ENCODE measurements at regions not wholly inside any gene's neighbourhood (a gene's known extent, or its start where the extent isn't known, plus 50 kb on each side); places are given as distances from the start of the nearest gene placed in this dataset.

GRCh38 chr15:68497206-68497910 lies 65.4 kb upstream of the ITGA11 start:
- CTCF ChIA-PET, result no interaction called here
- intact Hi-C loops (cut with micrococcal nuclease; ENCODE audit: unreplicated experiment), result no loop called here
- BruUV-seq (replicated peaks), result no TSS peak
- Mint-ChIP-seq H3K36me3 (ENCODE audit: insufficient read depth, unreplicated experiment) (no peaks in the 10 kb centered on the region), H3K27ac (ENCODE audit: unreplicated experiment) (no peak overlapping the region), H3K4me3 (ENCODE audit: low read depth, unreplicated experiment) (no peak overlapping the region), H3K4me1 (ENCODE audit: low read depth, unreplicated experiment) (no peaks in the 10 kb centered on the region), H3K27me3 (ENCODE audit: unreplicated experiment) (peaks cover 85% of the 10 kb centered on the region), H3K9me3 (ENCODE audit: low read depth, unreplicated experiment) (no peaks in the 10 kb centered on the region)
- TF ChIP-seq, protein P1, sequence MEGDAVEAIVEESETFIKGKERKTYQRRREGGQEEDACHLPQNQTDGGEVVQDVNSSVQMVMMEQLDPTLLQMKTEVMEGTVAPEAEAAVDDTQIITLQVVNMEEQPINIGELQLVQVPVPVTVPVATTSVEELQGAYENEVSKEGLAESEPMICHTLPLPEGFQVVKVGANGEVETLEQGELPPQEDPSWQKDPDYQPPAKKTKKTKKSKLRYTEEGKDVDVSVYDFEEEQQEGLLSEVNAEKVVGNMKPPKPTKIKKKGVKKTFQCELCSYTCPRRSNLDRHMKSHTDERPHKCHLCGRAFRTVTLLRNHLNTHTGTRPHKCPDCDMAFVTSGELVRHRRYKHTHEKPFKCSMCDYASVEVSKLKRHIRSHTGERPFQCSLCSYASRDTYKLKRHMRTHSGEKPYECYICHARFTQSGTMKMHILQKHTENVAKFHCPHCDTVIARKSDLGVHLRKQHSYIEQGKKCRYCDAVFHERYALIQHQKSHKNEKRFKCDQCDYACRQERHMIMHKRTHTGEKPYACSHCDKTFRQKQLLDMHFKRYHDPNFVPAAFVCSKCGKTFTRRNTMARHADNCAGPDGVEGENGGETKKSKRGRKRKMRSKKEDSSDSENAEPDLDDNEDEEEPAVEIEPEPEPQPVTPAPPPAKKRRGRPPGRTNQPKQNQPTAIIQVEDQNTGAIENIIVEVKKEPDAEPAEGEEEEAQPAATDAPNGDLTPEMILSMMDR (IDR thresholded peaks at IDR 0.05; ENCODE audit: unreplicated experiment), result no peak
- DNase-seq, result no peak

GRCh38 chr15:68498076-68498475 lies 66.1 kb upstream of the ITGA11 start:
- TF ChIP-seq, protein P1 (IDR thresholded peaks at IDR 0.05; ENCODE audit: unreplicated experiment), result no peak
- no peaks in the 10 kb centered on the region for H3K9me3 Mint-ChIP-seq (ENCODE audit: low read depth, unreplicated experiment)
- H3K4me3 Mint-ChIP-seq (ENCODE audit: low read depth, unreplicated experiment), result no peak overlapping the region
- DNase-seq, result no peak
- intact Hi-C loops (cut with micrococcal nuclease; ENCODE audit: unreplicated experiment), result no loop called here
- H3K36me3 Mint-ChIP-seq (ENCODE audit: insufficient read depth, unreplicated experiment), result no peaks in the 10 kb centered on the region
- CTCF ChIA-PET, result interaction anchor here (0.6 kb wide), 1 partner anchor 551 kb away, joined by 6 read pairs; no protein-coding TSS in a partner anchor
- H3K4me1 Mint-ChIP-seq (ENCODE audit: low read depth, unreplicated experiment), result no peaks in the 10 kb centered on the region
- no peak overlapping the region for H3K27ac Mint-ChIP-seq (ENCODE audit: unreplicated experiment)
- no TSS peak for BruUV-seq (replicated peaks)
- peaks cover 84% of the 10 kb centered on the region for H3K27me3 Mint-ChIP-seq (ENCODE audit: unreplicated experiment)

DNA sequence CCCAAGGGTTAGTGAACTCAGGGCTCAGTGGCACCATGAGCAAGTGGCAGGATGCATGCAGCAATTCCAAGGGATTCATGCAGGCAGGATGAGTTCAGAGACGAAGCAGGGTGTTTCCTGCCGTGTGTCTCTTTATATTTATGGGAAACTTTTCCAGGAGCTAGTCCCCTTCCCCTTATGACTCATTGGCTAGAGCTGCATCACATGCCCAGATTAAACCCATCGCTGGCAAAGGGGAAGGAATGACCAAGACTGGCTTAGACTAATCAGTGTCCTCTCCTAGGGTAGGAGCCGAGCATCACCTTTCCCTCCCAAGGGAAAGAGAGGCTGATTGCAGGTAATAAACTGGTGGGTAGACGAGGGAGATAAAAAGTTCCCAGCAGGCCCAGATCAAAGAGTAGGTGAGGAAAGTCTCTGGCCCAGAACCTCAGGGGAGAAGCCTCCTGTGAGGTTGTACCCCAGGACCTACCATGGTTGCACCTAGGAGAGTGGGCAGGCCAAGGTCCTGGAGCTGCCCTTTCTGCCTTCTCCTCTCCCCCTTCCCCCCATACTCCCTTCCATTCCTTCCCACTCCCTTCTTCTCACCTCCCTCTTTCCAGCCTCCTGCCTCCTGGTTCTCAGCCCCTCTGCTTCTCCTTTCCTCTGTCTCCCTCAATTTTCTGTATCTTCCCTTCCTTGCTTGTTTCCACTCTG lies 67.8 kb upstream of the ITGA11 start:
- BruUV-seq (replicated peaks), result no TSS peak
- DNase-seq, result no peak
- Mint-ChIP-seq H3K27ac (ENCODE audit: unreplicated experiment) (no peak overlapping the region), H3K4me1 (ENCODE audit: low read depth, unreplicated experiment) (no peaks in the 10 kb centered on the region), H3K4me3 (ENCODE audit: low read depth, unreplicated experiment) (no peak overlapping the region), H3K27me3 (ENCODE audit: unreplicated experiment) (peaks cover 84% of the 10 kb centered on the region), H3K36me3 (ENCODE audit: insufficient read depth, unreplicated experiment) (no peaks in the 10 kb centered on the region), H3K9me3 (ENCODE audit: low read depth, unreplicated experiment) (no peaks in the 10 kb centered on the region)
- intact Hi-C loops (cut with micrococcal nuclease; ENCODE audit: unreplicated experiment), result no loop called here
- CTCF ChIA-PET, result no interaction called here
- TF ChIP-seq, protein P1 (IDR thresholded peaks at IDR 0.05; ENCODE audit: unreplicated experiment), result no peak

DNA sequence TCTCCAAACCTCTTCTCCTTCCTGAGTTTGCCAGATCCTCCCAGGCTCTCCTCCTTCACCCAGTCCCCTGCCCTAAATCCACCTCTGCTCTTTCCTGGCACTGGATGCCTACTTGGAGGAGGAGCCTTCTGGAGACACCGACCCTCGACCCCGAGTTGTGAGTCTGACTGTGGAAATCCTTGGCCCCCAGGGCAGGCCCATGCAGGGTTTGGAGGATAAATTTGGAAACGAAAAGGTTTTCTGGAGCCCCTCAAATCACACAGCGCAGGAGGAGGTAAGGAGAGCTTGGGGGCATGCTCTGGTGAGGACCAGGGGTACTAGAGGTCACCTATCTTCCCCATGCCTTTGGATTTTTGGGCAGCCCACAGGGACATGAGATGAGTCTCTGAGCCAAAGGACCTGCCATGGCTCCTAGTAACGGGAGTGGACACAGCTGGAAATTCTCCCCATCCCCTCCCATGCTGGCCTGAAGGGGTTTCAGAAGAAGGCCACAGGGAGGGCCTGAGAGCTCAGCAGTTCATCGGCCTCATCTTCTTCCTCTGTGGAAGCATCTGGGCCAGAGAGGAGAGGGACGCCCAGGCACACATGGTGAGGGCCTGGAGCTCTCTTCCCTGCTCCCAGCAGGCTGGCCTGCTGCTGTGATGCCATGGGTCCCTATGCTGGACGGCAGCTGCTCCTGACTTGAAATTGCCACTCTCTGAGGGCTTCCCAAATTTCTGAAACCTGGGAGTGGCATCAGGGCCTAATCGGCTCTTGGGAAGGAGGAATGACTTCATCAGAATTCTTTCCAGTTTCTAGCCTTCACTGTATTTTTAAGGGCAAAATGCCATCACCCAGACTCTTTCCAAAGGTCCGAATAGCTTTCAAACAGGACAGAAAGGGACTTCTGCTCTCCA lies 68.6 kb upstream of the ITGA11 start:
- peaks cover 84% of the 10 kb centered on the region for H3K27me3 Mint-ChIP-seq (ENCODE audit: unreplicated experiment)
- no TSS peak for BruUV-seq (replicated peaks)
- H3K4me3 Mint-ChIP-seq (ENCODE audit: low read depth, unreplicated experiment), result no peak overlapping the region
- CTCF ChIA-PET, result no interaction called here
- H3K9me3 Mint-ChIP-seq (ENCODE audit: low read depth, unreplicated experiment), result no peaks in the 10 kb centered on the region
- TF ChIP-seq, protein P1 (IDR thresholded peaks at IDR 0.05; ENCODE audit: unreplicated experiment), result no peak
- no peaks in the 10 kb centered on the region for H3K36me3 Mint-ChIP-seq (ENCODE audit: insufficient read depth, unreplicated experiment)
- intact Hi-C loops (cut with micrococcal nuclease; ENCODE audit: unreplicated experiment), result no loop called here
- H3K4me1 Mint-ChIP-seq (ENCODE audit: low read depth, unreplicated experiment), result no peaks in the 10 kb centered on the region
- DNase-seq, result no peak
- H3K27ac Mint-ChIP-seq (ENCODE audit: unreplicated experiment), result no peak overlapping the region

All from Calu3 (cell line).